Activated naive CD8-positive, alpha-beta T cell treated with anti-CD3 and anti-CD28 coated beads, Interleukin-2, amount 50 U/mL, for 24 hours (primary cell): ENCODE measurements at regions not wholly inside any gene's neighbourhood (a gene's known extent, or its start where the extent isn't known, plus 50 kb on each side); places are given as distances from the start of the nearest gene placed in this dataset.

Source experiments
- ATAC-seq: fragments of 150-1000 bp; cut with Tn5 transposase; one replicate; pipeline ENCODE4 v1.10.0; 2021
- DNase-seq: peaks from one replicate; pipeline ENCODE4 v3.0.0; 2021
- H3K27ac Mint-ChIP-seq: one replicate; pipeline ENCODE4 v1.8.0; 2021; ENCODE audit warnings: mild to moderate bottlenecking, mixed read lengths
- H3K27me3 Mint-ChIP-seq: one replicate; pipeline ENCODE4 v1.8.0; 2021; ENCODE audit warnings: mixed read lengths
- H3K36me3 Mint-ChIP-seq: one replicate; pipeline ENCODE4 v1.8.0; 2021; ENCODE audit warnings: low read depth, mixed read lengths
- H3K4me1 Mint-ChIP-seq: one replicate; pipeline ENCODE4 v1.8.0; 2021; ENCODE audit warnings: mixed read lengths
- H3K4me3 Mint-ChIP-seq: one replicate; pipeline ENCODE4 v1.8.0; 2021; ENCODE audit warnings: mild to moderate bottlenecking, moderate library complexity, mixed read lengths
- H3K9me3 Mint-ChIP-seq: one replicate; pipeline ENCODE4 v1.8.0; 2021; ENCODE audit warnings: mixed read lengths

GRCh38 chr7:125530553-125530952, 600.9 kb upstream of the POT1 start:
- Mint-ChIP-seq H3K9me3 (peaks cover 7% of the 10 kb centered on the region), H3K27ac (no peak overlapping the region), H3K4me1 (no peaks in the 10 kb centered on the region), H3K36me3 (no peaks in the 10 kb centered on the region), H3K4me3 (no peak overlapping the region), H3K27me3 (no peaks in the 10 kb centered on the region)
- DNase-seq (no peak), ATAC-seq (no peak)

GRCh38 chr7:125529249-125529648, 599.6 kb upstream of the POT1 start:
- Mint-ChIP-seq H3K4me3 (no peak overlapping the region), H3K9me3 (peaks cover 7% of the 10 kb centered on the region), H3K4me1 (no peaks in the 10 kb centered on the region), H3K27ac (no peak overlapping the region), H3K36me3 (no peaks in the 10 kb centered on the region), H3K27me3 (no peaks in the 10 kb centered on the region)
- DNase-seq (no peak), ATAC-seq (no peak)

- Mint-ChIP-seq H3K9me3 (peaks cover 15% of the 10 kb centered on the region), H3K27me3 (no peaks in the 10 kb centered on the region)
- no peak for DNase-seq
Measured at GRCh38 chr7:125526958-125527357, 597.3 kb upstream of the POT1 start.

GRCh38 chr7:125526092-125526491, 596.5 kb upstream of the POT1 start:
- Mint-ChIP-seq H3K36me3 (no peaks in the 10 kb centered on the region), H3K9me3 (peaks cover 15% of the 10 kb centered on the region), H3K4me1 (no peaks in the 10 kb centered on the region), H3K4me3 (no peak overlapping the region), H3K27me3 (no peaks in the 10 kb centered on the region), H3K27ac (no peak overlapping the region)
- ATAC-seq (no peak), DNase-seq (no peak)

More at GRCh38 chr7:125526958-125527357, 597.3 kb upstream of the POT1 start:
- no peak overlapping the region for H3K4me3 Mint-ChIP-seq
- H3K4me1 Mint-ChIP-seq = no peaks in the 10 kb centered on the region
- H3K27ac Mint-ChIP-seq = no peak overlapping the region
- H3K36me3 Mint-ChIP-seq = no peaks in the 10 kb centered on the region
- ATAC-seq = no peak

- H3K4me1 Mint-ChIP-seq = no peaks in the 10 kb centered on the region
- ATAC-seq (no peak), DNase-seq (no peak)
- no peaks in the 10 kb centered on the region for H3K27me3 Mint-ChIP-seq
- H3K36me3 Mint-ChIP-seq = no peaks in the 10 kb centered on the region
- no peak overlapping the region for H3K27ac Mint-ChIP-seq
- H3K4me3 Mint-ChIP-seq = no peak overlapping the region
- H3K9me3 Mint-ChIP-seq = no peaks in the 10 kb centered on the region
Measured at GRCh38 chr7:125516194-125516593, 586.6 kb upstream of the POT1 start.

- Mint-ChIP-seq H3K27me3 (no peaks in the 10 kb centered on the region), H3K27ac (no peak overlapping the region), H3K4me3 (no peak overlapping the region), H3K9me3 (no peaks in the 10 kb centered on the region), H3K4me1 (no peaks in the 10 kb centered on the region), H3K36me3 (no peaks in the 10 kb centered on the region)
- DNase-seq = no peak
- no peak for ATAC-seq
Measured at GRCh38 chr7:125512373-125512772, 582.7 kb upstream of the POT1 start.

- Mint-ChIP-seq H3K4me1 (no peaks in the 10 kb centered on the region), H3K27me3 (no peaks in the 10 kb centered on the region), H3K36me3 (no peaks in the 10 kb centered on the region), H3K9me3 (no peaks in the 10 kb centered on the region), H3K27ac (no peak overlapping the region), H3K4me3 (no peak overlapping the region)
- ATAC-seq (no peak), DNase-seq (no peak)
Measured at GRCh38 chr7:125511310-125511709, 581.7 kb upstream of the POT1 start.

- no peak overlapping the region for H3K27ac Mint-ChIP-seq
Measured at GRCh38 chr7:125506331-125506730, 576.7 kb upstream of the POT1 start.

GRCh38 chr7:125504848-125505247, 575.2 kb upstream of the POT1 start:
- DNase-seq (no peak), ATAC-seq (no peak)
- Mint-ChIP-seq H3K36me3 (no peaks in the 10 kb centered on the region), H3K27me3 (no peaks in the 10 kb centered on the region), H3K9me3 (peaks cover 16% of the 10 kb centered on the region), H3K4me3 (no peak overlapping the region), H3K27ac (no peak overlapping the region), H3K4me1 (no peaks in the 10 kb centered on the region)

More at GRCh38 chr7:125506331-125506730, 576.7 kb upstream of the POT1 start:
- no peaks in the 10 kb centered on the region for H3K4me1 Mint-ChIP-seq
- H3K27me3 Mint-ChIP-seq = no peaks in the 10 kb centered on the region
- H3K9me3 Mint-ChIP-seq = peaks cover 13% of the 10 kb centered on the region
- H3K4me3 Mint-ChIP-seq = no peak overlapping the region
- ATAC-seq = no peak
- no peak for DNase-seq
- no peaks in the 10 kb centered on the region for H3K36me3 Mint-ChIP-seq

GRCh38 chr7:125495997-125496396, 566.4 kb upstream of the POT1 start:
- Mint-ChIP-seq H3K27me3 (no peaks in the 10 kb centered on the region), H3K4me3 (no peak overlapping the region), H3K9me3 (peaks cover 3% of the 10 kb centered on the region), H3K27ac (no peak overlapping the region), H3K4me1 (no peaks in the 10 kb centered on the region), H3K36me3 (no peaks in the 10 kb centered on the region)
- no peak for ATAC-seq
- DNase-seq = no peak

GRCh38 chr7:125492521-125492920, 562.9 kb upstream of the POT1 start:
- ATAC-seq (no peak), DNase-seq (no peak)
- H3K27me3 Mint-ChIP-seq = no peaks in the 10 kb centered on the region
- no peaks in the 10 kb centered on the region for H3K4me1 Mint-ChIP-seq
- no peak overlapping the region for H3K4me3 Mint-ChIP-seq
- H3K36me3 Mint-ChIP-seq = no peaks in the 10 kb centered on the region
- no peaks in the 10 kb centered on the region for H3K9me3 Mint-ChIP-seq
- H3K27ac Mint-ChIP-seq = no peak overlapping the region

- Mint-ChIP-seq H3K4me3 (no peak overlapping the region), H3K36me3 (no peaks in the 10 kb centered on the region), H3K4me1 (no peaks in the 10 kb centered on the region), H3K27me3 (no peaks in the 10 kb centered on the region), H3K27ac (no peak overlapping the region), H3K9me3 (peaks cover 5% of the 10 kb centered on the region)
- no peak for ATAC-seq
- DNase-seq = no peak
Measured at GRCh38 chr7:125491137-125491536, 561.5 kb upstream of the POT1 start.

- Mint-ChIP-seq H3K27ac (no peak overlapping the region), H3K9me3 (peaks cover 5% of the 10 kb centered on the region), H3K36me3 (no peaks in the 10 kb centered on the region)
Measured at GRCh38 chr7:125490167-125490566, 560.5 kb upstream of the POT1 start.

GRCh38 chr7:125485223-125485622, 555.6 kb upstream of the POT1 start:
- no peaks in the 10 kb centered on the region for H3K4me1 Mint-ChIP-seq
- DNase-seq (no peak), ATAC-seq (no peak)
- peaks cover 9% of the 10 kb centered on the region for H3K9me3 Mint-ChIP-seq
- no peaks in the 10 kb centered on the region for H3K36me3 Mint-ChIP-seq
- no peaks in the 10 kb centered on the region for H3K27me3 Mint-ChIP-seq
- H3K27ac Mint-ChIP-seq = no peak overlapping the region
- no peak overlapping the region for H3K4me3 Mint-ChIP-seq

More at GRCh38 chr7:125490167-125490566, 560.5 kb upstream of the POT1 start:
- no peak overlapping the region for H3K4me3 Mint-ChIP-seq
- H3K27me3 Mint-ChIP-seq = no peaks in the 10 kb centered on the region
- no peaks in the 10 kb centered on the region for H3K4me1 Mint-ChIP-seq
- no peak for ATAC-seq
- DNase-seq = no peak

GRCh38 chr7:125484755-125485154, 555.1 kb upstream of the POT1 start:
- Mint-ChIP-seq H3K4me3 (no peak overlapping the region), H3K27me3 (no peaks in the 10 kb centered on the region), H3K36me3 (no peaks in the 10 kb centered on the region), H3K9me3 (peaks cover 9% of the 10 kb centered on the region), H3K27ac (no peak overlapping the region), H3K4me1 (no peaks in the 10 kb centered on the region)
- ATAC-seq = no peak
- no peak for DNase-seq

GRCh38 chr7:125481323-125481722, 551.7 kb upstream of the POT1 start:
- Mint-ChIP-seq H3K4me1 (no peaks in the 10 kb centered on the region), H3K4me3 (no peak overlapping the region), H3K27me3 (no peaks in the 10 kb centered on the region), H3K9me3 (peaks cover 4% of the 10 kb centered on the region), H3K36me3 (no peaks in the 10 kb centered on the region), H3K27ac (no peak overlapping the region)
- no peak for DNase-seq
- no peak for ATAC-seq
